Liver (tissue), 7 donors: ENCODE measurements at regions not wholly inside any gene's neighbourhood (a gene's known extent, or its start where the extent isn't known, plus 50 kb on each side); places are given as distances from the start of the nearest gene placed in this dataset.

ENCODE experiments used
- DNase-seq: peaks from one replicate; pipeline ENCODE4 v3.0.0-alpha.2; 2017; ENCODE audit warnings: low spot score
- H3K27ac ChIP-seq, 2 donors: one replicate each; pipeline ENCODE4 v1.7.0; 2013; ENCODE audit warnings: inconsistent platforms in 2 of 2, low read length in 2 of 2, control low read depth in 1 of 2, low read depth in 1 of 2, mild to moderate bottlenecking in 1 of 2
- H3K27me3 ChIP-seq, 4 donors: one replicate each; pipeline versions ENCODE4 v1.6.1 to v1.7.0; 2013; ENCODE audit warnings: low read length in 3 of 4, inconsistent platforms in 1 of 4, mild to moderate bottlenecking in 1 of 4, moderate library complexity in 1 of 4; ENCODE audit not compliant: control insufficient read depth in 4 of 4, insufficient read depth in 4 of 4
- H3K36me3 ChIP-seq, 4 donors: one replicate each; pipeline versions ENCODE4 v1.6.1 to v1.7.0; 2013; ENCODE audit warnings: low read length in 3 of 4, mild to moderate bottlenecking in 3 of 4, low read depth in 1 of 4, moderate library complexity in 1 of 4; ENCODE audit not compliant: control insufficient read depth in 4 of 4, insufficient read depth in 3 of 4
- H3K4me1 ChIP-seq, 4 donors: one replicate each; pipeline versions ENCODE4 v1.6.1 to v1.7.0; 2013; ENCODE audit warnings: low read length in 3 of 4, mild to moderate bottlenecking in 3 of 4, moderate library complexity in 1 of 4; ENCODE audit not compliant: control insufficient read depth in 4 of 4, insufficient read depth in 4 of 4
- H3K4me3 ChIP-seq, 3 donors: one replicate each; pipeline versions ENCODE4 v1.6.1 to v1.7.0; 2013; ENCODE audit warnings: low read length in 3 of 3, control low read depth in 1 of 3, low read depth in 1 of 3, mild to moderate bottlenecking in 1 of 3
- H3K9ac ChIP-seq, 2 donors: one replicate each; pipeline ENCODE4 v1.7.0; 2013; ENCODE audit warnings: low read length in 2 of 2, mild to moderate bottlenecking in 2 of 2, moderate library complexity in 2 of 2, control low read depth in 1 of 2, low read depth in 1 of 2
- H3K9me3 ChIP-seq, 4 donors: one replicate each; pipeline versions ENCODE4 v1.6.1 to v1.7.0; 2013; ENCODE audit warnings: low read length in 3 of 4; ENCODE audit not compliant: control insufficient read depth in 4 of 4
- EGR1 ChIP-seq, 2 donors: IDR thresholded peaks; 2 replicates each; pipeline ENCODE4 v1.6.1; 2016 to 2018; ENCODE audit warnings: antibody characterized with exemption in 2 of 2, low read depth in 2 of 2
- FOXA1 ChIP-seq: IDR thresholded peaks from 2 replicates; pipeline ENCODE4 v1.6.1; 2016; ENCODE audit warnings: antibody characterized with exemption
- FOXA2 ChIP-seq: IDR thresholded peaks from 2 replicates; pipeline ENCODE4 v1.6.1; 2016; ENCODE audit warnings: antibody characterized with exemption
- HNF4A ChIP-seq, 2 donors: conservative IDR thresholded peaks; 2 replicates each; pipeline ENCODE4 v1.6.1; 2016; ENCODE audit warnings: antibody characterized with exemption in 2 of 2, mild to moderate bottlenecking in 2 of 2
- HNF4G ChIP-seq: IDR thresholded peaks from 2 replicates; pipeline ENCODE4 v1.6.1; 2016; ENCODE audit warnings: antibody characterized with exemption
- NR2F2 ChIP-seq: IDR thresholded peaks from 2 replicates; pipeline ENCODE4 v1.6.1; 2016; ENCODE audit warnings: antibody characterized with exemption
- RAD21 ChIP-seq, 2 donors: IDR thresholded peaks; 2 replicates each; pipeline ENCODE4 v1.6.1; 2016; ENCODE audit warnings: antibody characterized with exemption in 2 of 2, mild to moderate bottlenecking in 2 of 2
- RXRA ChIP-seq, 2 donors: IDR thresholded peaks; 2 replicates each; pipeline ENCODE4 v1.6.1; 2017 to 2018; ENCODE audit warnings: antibody characterized with exemption in 2 of 2, mild to moderate bottlenecking in 1 of 2
- SP1 ChIP-seq: IDR thresholded peaks from 2 replicates; pipeline ENCODE4 v1.6.1; 2018; ENCODE audit warnings: antibody characterized with exemption, mild to moderate bottlenecking
- TAF1 ChIP-seq: conservative IDR thresholded peaks from 2 replicates; pipeline ENCODE4 v1.6.1; 2016; ENCODE audit warnings: antibody characterized with exemption, mild to moderate bottlenecking
- YY1 ChIP-seq: IDR thresholded peaks from 2 replicates; pipeline ENCODE4 v1.6.1; 2016; ENCODE audit warnings: antibody characterized with exemption, mild to moderate bottlenecking
- WGBS: extraction: QIAGEN DNeasy Blood & Tissue Kit; methylation state at CpG from one replicate; pipeline ENCODE4 v1.1.7; 2013; 5-methylcytosine and 5-hydroxymethylcytosine counted together
- TF ChIP-seq, protein P1 (sequence below): IDR thresholded peaks from 2 replicates; pipeline ENCODE4 v1.6.1; 2016; ENCODE audit warnings: antibody characterized with exemption
- TF ChIP-seq, protein P2 (sequence below): IDR thresholded peaks from 2 replicates; pipeline ENCODE4 v1.6.1; 2016; ENCODE audit warnings: antibody characterized with exemption
- TF ChIP-seq, protein P3 (sequence below): IDR thresholded peaks from 2 replicates; pipeline ENCODE4 v1.6.1; 2016; ENCODE audit warnings: antibody characterized with exemption
- donor health status: healthy.
- donor health status: healthy.
- donor health status: healthy.
- donor health status: healthy.

DNA sequence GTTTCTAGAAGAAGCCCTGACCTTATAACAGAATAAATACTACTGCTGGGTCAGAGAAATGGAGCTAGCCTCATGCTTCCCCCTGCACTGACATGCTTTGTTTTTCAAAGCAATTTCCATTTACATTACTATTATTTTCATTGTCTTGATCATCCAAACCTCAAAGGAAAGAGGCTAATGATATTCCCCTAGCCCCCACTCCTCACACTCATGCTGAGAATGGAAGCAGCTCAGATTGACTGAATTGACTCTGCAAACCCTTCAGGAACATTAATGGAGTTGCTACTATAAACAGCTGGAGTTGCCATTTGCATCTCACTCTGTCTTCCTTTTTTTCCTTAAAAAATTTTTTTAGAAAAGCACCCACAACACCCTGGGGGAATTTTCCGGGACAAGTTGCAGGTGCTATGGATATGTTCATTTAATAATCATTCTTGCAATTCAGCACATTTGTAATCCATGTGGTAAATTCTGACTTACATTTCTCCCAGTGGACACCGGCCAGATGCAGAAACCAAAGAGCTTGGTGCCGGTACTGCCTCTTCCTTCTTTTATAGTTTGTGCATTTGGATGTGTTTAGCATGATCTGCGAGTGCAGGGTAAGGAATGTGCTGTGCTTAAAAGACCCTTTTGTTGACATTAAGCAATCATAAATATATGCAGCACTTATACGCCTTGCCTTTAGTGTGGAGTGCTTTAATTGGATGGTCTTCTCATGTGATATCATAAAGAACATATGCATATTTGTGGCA is 103.3 kb upstream of the OSR1 start (continued):
- TF ChIP-seq, protein P1, sequence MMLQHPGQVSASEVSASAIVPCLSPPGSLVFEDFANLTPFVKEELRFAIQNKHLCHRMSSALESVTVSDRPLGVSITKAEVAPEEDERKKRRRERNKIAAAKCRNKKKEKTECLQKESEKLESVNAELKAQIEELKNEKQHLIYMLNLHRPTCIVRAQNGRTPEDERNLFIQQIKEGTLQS, result no peak
- TF ChIP-seq TAF1 (no peak), NR2F2 (no peak), RXRA (IDR thresholded peaks at IDR 0.05) (no peak), HNF4G (no peak), RAD21 (IDR thresholded peaks at IDR 0.05) (no peak)

- no peaks in the 10 kb centered on the region for H3K36me3 ChIP-seq
- no peaks in the 10 kb centered on the region for H3K27me3 ChIP-seq
- WGBS, result 93% methylated on average over 5 of the region's 5 CpGs
- H3K4me1 ChIP-seq, result no peaks in the 10 kb centered on the region
- TF ChIP-seq FOXA1 (no peak), HNF4G (no peak), FOXA2 (no peak)
- H3K27ac ChIP-seq, result no peak overlapping the region
- H3K9ac ChIP-seq, result no peak overlapping the region
- DNase-seq, result no peak
- H3K4me3 ChIP-seq, result no peak overlapping the region
- no peaks in the 10 kb centered on the region for H3K9me3 ChIP-seq
Measured at GRCh38 chr2:19460761-19461160, 102.3 kb upstream of the OSR1 start.

- no peak overlapping the region for H3K27ac ChIP-seq
- H3K27me3 ChIP-seq, result no peaks in the 10 kb centered on the region
- DNase-seq, result no peak
- H3K9ac ChIP-seq, result no peak overlapping the region
- peaks cover 0 to 4% (median 2%) of the 10 kb centered on the region in 4 donors for H3K9me3 ChIP-seq
- no peak overlapping the region for H3K4me3 ChIP-seq
- no peaks in the 10 kb centered on the region for H3K4me1 ChIP-seq
- H3K36me3 ChIP-seq, result no peaks in the 10 kb centered on the region
- TF ChIP-seq, protein P2, sequence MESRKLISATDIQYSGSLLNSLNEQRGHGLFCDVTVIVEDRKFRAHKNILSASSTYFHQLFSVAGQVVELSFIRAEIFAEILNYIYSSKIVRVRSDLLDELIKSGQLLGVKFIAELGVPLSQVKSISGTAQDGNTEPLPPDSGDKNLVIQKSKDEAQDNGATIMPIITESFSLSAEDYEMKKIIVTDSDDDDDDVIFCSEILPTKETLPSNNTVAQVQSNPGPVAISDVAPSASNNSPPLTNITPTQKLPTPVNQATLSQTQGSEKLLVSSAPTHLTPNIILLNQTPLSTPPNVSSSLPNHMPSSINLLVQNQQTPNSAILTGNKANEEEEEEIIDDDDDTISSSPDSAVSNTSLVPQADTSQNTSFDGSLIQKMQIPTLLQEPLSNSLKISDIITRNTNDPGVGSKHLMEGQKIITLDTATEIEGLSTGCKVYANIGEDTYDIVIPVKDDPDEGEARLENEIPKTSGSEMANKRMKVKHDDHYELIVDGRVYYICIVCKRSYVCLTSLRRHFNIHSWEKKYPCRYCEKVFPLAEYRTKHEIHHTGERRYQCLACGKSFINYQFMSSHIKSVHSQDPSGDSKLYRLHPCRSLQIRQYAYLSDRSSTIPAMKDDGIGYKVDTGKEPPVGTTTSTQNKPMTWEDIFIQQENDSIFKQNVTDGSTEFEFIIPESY, result no peak
- TF ChIP-seq, protein P1, result no peak
- TF ChIP-seq, protein P3, sequence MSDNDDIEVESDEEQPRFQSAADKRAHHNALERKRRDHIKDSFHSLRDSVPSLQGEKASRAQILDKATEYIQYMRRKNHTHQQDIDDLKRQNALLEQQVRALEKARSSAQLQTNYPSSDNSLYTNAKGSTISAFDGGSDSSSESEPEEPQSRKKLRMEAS, result no peak
- TF ChIP-seq HNF4A (conservative IDR thresholded peaks at IDR 0.05), result no peak
- no peak for TF ChIP-seq TAF1
- no peak for TF ChIP-seq NR2F2
- TF ChIP-seq YY1, result no peak
- no peak for TF ChIP-seq RXRA (IDR thresholded peaks at IDR 0.05)
- 94% methylated on average over 1 of the region's 1 CpG for WGBS
Measured at GRCh38 chr2:19458427-19459003, 100.1 kb upstream of the OSR1 start.

- no peaks in the 10 kb centered on the region for H3K4me1 ChIP-seq
- H3K36me3 ChIP-seq, result no peaks in the 10 kb centered on the region
- peaks cover 0 to 4% (median 2%) of the 10 kb centered on the region in 4 donors for H3K9me3 ChIP-seq
- DNase-seq, result no peak
- no peak overlapping the region for H3K4me3 ChIP-seq
- no peaks in the 10 kb centered on the region for H3K27me3 ChIP-seq
- no peak for TF ChIP-seq EGR1 (IDR thresholded peaks at IDR 0.05; ENCODE audit: low read depth in 2 of 2)
- no peak for TF ChIP-seq SP1
- TF ChIP-seq FOXA1, result no peak
- TF ChIP-seq TAF1, result no peak
- H3K27ac ChIP-seq, result no peak overlapping the region
- no peak overlapping the region for H3K9ac ChIP-seq
Measured at GRCh38 chr2:19457809-19458208, 99.4 kb upstream of the OSR1 start.
